AG10803 (cell line): ENCODE measurements at regions not wholly inside any gene's neighbourhood (a gene's known extent, or its start where the extent isn't known, plus 50 kb on each side); places are given as distances from the start of the nearest gene placed in this dataset.

ENCODE experiments used
- DNase-seq: peaks from one replicate; pipeline ENCODE4 v3.0.0; 2010; ENCODE audit warnings: low read depth
- H3K4me3 ChIP-seq: 2 replicates; pipeline ENCODE4 v1.5.1; 2011; ENCODE audit warnings: mild to moderate bottlenecking, low read length, control low read depth
- CTCF ChIP-seq: conservative IDR thresholded peaks from 2 replicates; pipeline ENCODE4 v1.5.1; 2011; ENCODE audit warnings: mild to moderate bottlenecking, low read length, control low read depth, inconsistent platforms

GRCh38 chr2:187825108-187825507 is 270.9 kb upstream of the TFPI start:
- H3K4me3 ChIP-seq: no peak overlapping the region
- DNase-seq: no peak
- TF ChIP-seq CTCF: no peak

GRCh38 chr2:187826023-187826422 is 271.8 kb upstream of the TFPI start:
- no peak for TF ChIP-seq CTCF
- DNase-seq: peak; percentile 4

GRCh38 chr2:187834787-187835186 is 280.6 kb upstream of the TFPI start:
- DNase-seq: no peak
- TF ChIP-seq CTCF: no peak
- no peak overlapping the region for H3K4me3 ChIP-seq

More at GRCh38 chr2:187826023-187826422, 271.8 kb upstream of the TFPI start:
- no peak overlapping the region for H3K4me3 ChIP-seq

GRCh38 chr2:187838690-187839089 is 284.5 kb upstream of the TFPI start:
- TF ChIP-seq CTCF: no peak
- H3K4me3 ChIP-seq: no peak overlapping the region
- no peak for DNase-seq

- no peak overlapping the region for H3K4me3 ChIP-seq
- no peak for TF ChIP-seq CTCF
- DNase-seq: no peak
Observed at GRCh38 chr2:187842315-187842714, 288.1 kb upstream of the TFPI start.

- DNase-seq: peak; percentile 73
- peak; percentile 74 for TF ChIP-seq CTCF
- H3K4me3 ChIP-seq: no peak overlapping the region
Observed at GRCh38 chr2:187842978-187843847, 289.0 kb upstream of the TFPI start.
